Smooth muscle cell (in vitro differentiated cells): ENCODE measurements at regions not wholly inside any gene's neighbourhood (a gene's known extent, or its start where the extent isn't known, plus 50 kb on each side); places are given as distances from the start of the nearest gene placed in this dataset.
"Not testable (repeated sequence)": the region's sequence is repeated elsewhere in the genome, so short reads cannot be mapped to it uniquely, and the experiment has no call there.

Experiments
- DNase-seq: peaks from one replicate; lab custom pipeline; 2025; ENCODE audit not compliant: unreplicated experiment; lab: John Stamatoyannopoulos, UW
- H2AFZ ChIP-seq: fragments of 200-600 bp; sonication (generic); 2 replicates; pipeline ENCODE4 v1.6.0; 2016; ENCODE audit warnings: antibody characterized with exemption, low read depth, mild to moderate bottlenecking
- H3F3A ChIP-seq: fragments of 200-600 bp; sonication (generic); 2 replicates; pipeline ENCODE4 v1.6.0; 2017; ENCODE audit warnings: antibody characterized with exemption, low read depth
- H3K27ac ChIP-seq: fragments of 200-600 bp; sonication (generic); 2 replicates; pipeline ENCODE4 v1.5.1; 2016; ENCODE audit warnings: low read depth, mild to moderate bottlenecking
- H3K27me3 ChIP-seq: fragments of 200-600 bp; sonication (generic); 2 replicates; pipeline ENCODE4 v1.6.1; 2016; ENCODE audit warnings: low read depth, mild to moderate bottlenecking
- H3K36me3 ChIP-seq: fragments of 200-600 bp; sonication (generic); 2 replicates; pipeline ENCODE4 v1.5.1; 2016; ENCODE audit warnings: low read depth
- H3K4me1 ChIP-seq: fragments of 200-600 bp; sonication (generic); 2 replicates; pipeline ENCODE4 v1.5.1; 2016; ENCODE audit warnings: low read depth
- H3K4me2 ChIP-seq: fragments of 200-600 bp; sonication (generic); 2 replicates; pipeline ENCODE4 v1.6.0; 2016; ENCODE audit warnings: mild to moderate bottlenecking
- H3K4me3 ChIP-seq: fragments of 200-600 bp; sonication (generic); 2 replicates; pipeline ENCODE4 v1.5.1; 2016; ENCODE audit warnings: mild to moderate bottlenecking
- H3K79me2 ChIP-seq: fragments of 200-600 bp; sonication (generic); 2 replicates; pipeline ENCODE4 v1.6.0; 2016; ENCODE audit warnings: low read depth, mild to moderate bottlenecking
- H3K9ac ChIP-seq: fragments of 200-600 bp; sonication (generic); 2 replicates; pipeline ENCODE4 v1.6.0; 2016; ENCODE audit warnings: low read depth
- H3K9me3 ChIP-seq: fragments of 200-600 bp; sonication (generic); replicated peaks from 2 replicates; pipeline ENCODE4 v1.5.1; 2016; ENCODE audit warnings: low read depth
- H4K20me1 ChIP-seq: fragments of 200-600 bp; sonication (generic); 2 replicates; pipeline ENCODE4 v1.6.0; 2016; ENCODE audit warnings: low read depth
- WGBS: methylation state at CpG from one replicate; pipeline ENCODE4 v1.1.7; 2016; ENCODE audit warnings: low lambda C conversion rate; 5-methylcytosine and 5-hydroxymethylcytosine counted together
- TF ChIP-seq, protein P1 (sequence below): fragments of 200-600 bp; sonication (generic); IDR thresholded peaks from 2 replicates; pipeline ENCODE4 v1.5.1; 2017; ENCODE audit warnings: borderline replicate concordance, mild to moderate bottlenecking, antibody characterized with exemption; ENCODE audit not compliant: insufficient read depth, poor library complexity, severe bottlenecking

GRCh38 chr6:4725136-4725760 lies 51.0 kb upstream of the CDYL start:
- DNase-seq, H3K36me3 ChIP-seq, H3K4me3 ChIP-seq, H4K20me1 ChIP-seq, H2AFZ ChIP-seq, H3K27ac ChIP-seq, H3K9ac ChIP-seq, H3K4me1 ChIP-seq, H3K79me2 ChIP-seq, H3K4me2 ChIP-seq, H3K27me3 ChIP-seq, H3K9me3 ChIP-seq: not testable (repeated sequence)
- WGBS: 99% methylated on average over 27 of the region's 36 CpGs
- peaks cover 11% of the 10 kb centered on the region for H3F3A ChIP-seq

- not testable (repeated sequence) for DNase-seq, H3K36me3 ChIP-seq, H3K27ac ChIP-seq, H3K79me2 ChIP-seq, H2AFZ ChIP-seq, H3K9ac ChIP-seq, H3K27me3 ChIP-seq, H3K4me1 ChIP-seq, H3K4me2 ChIP-seq, H3K4me3 ChIP-seq, H4K20me1 ChIP-seq, H3K9me3 ChIP-seq
- peaks cover 11% of the 10 kb centered on the region for H3F3A ChIP-seq
- 93% methylated on average over 7 of the region's 7 CpGs for WGBS
Measured at GRCh38 chr6:4724727-4725126, 51.5 kb upstream of the CDYL start.

DNA sequence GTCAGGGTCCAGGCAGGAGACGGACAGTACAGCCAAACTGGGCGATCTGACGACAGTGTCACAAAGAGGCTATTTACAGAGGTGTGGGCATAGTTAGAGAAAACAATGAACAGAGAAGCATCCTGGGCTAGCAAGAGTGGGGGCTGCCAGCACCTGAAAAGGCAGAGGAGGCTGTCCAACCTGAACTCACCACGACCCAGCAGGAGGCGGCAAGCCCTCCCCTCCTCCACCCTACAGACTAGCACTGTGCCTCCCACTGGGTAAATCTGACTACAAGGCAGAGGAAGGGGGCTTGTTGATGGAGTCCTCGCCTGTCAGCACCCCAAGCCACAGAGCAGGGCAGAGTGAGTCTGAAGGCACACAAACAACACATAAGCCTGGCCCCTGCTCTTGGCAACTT lies 52.8 kb upstream of the CDYL start:
- Histone ChIP-seq H3K27me3 (no peaks in the 10 kb centered on the region), H3F3A (peaks cover 6% of the 10 kb centered on the region), H3K4me1 (peaks cover 8% of the 10 kb centered on the region), H2AFZ (no peak overlapping the region), H3K9ac (no peak overlapping the region), H3K79me2 (no peaks in the 10 kb centered on the region), H3K36me3 (no peaks in the 10 kb centered on the region), H3K27ac (no peak overlapping the region), H3K9me3 (no peaks in the 10 kb centered on the region), H3K4me2 (no peak overlapping the region), H4K20me1 (no peaks in the 10 kb centered on the region), H3K4me3 (no peak overlapping the region)
- DNase-seq: no peak
- TF ChIP-seq, protein P1, sequence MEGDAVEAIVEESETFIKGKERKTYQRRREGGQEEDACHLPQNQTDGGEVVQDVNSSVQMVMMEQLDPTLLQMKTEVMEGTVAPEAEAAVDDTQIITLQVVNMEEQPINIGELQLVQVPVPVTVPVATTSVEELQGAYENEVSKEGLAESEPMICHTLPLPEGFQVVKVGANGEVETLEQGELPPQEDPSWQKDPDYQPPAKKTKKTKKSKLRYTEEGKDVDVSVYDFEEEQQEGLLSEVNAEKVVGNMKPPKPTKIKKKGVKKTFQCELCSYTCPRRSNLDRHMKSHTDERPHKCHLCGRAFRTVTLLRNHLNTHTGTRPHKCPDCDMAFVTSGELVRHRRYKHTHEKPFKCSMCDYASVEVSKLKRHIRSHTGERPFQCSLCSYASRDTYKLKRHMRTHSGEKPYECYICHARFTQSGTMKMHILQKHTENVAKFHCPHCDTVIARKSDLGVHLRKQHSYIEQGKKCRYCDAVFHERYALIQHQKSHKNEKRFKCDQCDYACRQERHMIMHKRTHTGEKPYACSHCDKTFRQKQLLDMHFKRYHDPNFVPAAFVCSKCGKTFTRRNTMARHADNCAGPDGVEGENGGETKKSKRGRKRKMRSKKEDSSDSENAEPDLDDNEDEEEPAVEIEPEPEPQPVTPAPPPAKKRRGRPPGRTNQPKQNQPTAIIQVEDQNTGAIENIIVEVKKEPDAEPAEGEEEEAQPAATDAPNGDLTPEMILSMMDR: no peak
- 83% methylated on average over 6 of the region's 6 CpGs for WGBS

DNA sequence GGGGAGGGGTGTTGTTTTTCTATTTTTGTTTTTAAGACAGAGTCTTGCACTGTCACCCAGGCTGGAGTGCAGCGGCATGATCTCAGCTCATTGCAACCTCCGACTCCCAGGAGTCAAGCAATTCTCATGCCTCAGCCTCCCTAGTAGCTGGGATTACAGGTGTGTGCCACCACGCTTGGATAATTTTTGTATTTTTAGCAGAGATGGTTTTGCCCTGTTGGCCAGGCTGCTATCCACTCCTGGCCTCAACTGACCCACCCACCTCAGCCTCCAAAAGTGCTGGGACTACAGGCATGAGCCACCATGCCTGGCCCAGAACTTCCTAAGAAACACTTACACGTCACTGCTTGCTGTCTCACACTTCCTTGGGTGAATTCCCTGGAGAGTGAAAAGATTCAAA lies 54.8 kb upstream of the CDYL start:
- H3K27ac ChIP-seq, DNase-seq, H3K4me1 ChIP-seq, H3K9ac ChIP-seq, H4K20me1 ChIP-seq, H3K9me3 ChIP-seq, H3K79me2 ChIP-seq, H3K27me3 ChIP-seq, H2AFZ ChIP-seq, H3F3A ChIP-seq, H3K4me2 ChIP-seq, H3K4me3 ChIP-seq, H3K36me3 ChIP-seq: not testable (repeated sequence)
- 94% methylated on average over 4 of the region's 4 CpGs for WGBS

GRCh38 chr6:4719491-4719890 lies 56.7 kb upstream of the CDYL start:
- H3K9me3 ChIP-seq: no peaks in the 10 kb centered on the region
- H3K36me3 ChIP-seq: no peaks in the 10 kb centered on the region
- no peak overlapping the region for H3K27ac ChIP-seq
- H3K4me1 ChIP-seq: no peaks in the 10 kb centered on the region
- no peaks in the 10 kb centered on the region for H3F3A ChIP-seq
- WGBS: 10% methylated on average over 1 of the region's 1 CpG
- TF ChIP-seq, protein P1: no peak
- no peak for DNase-seq
- H3K4me3 ChIP-seq: no peak overlapping the region
- no peak overlapping the region for H2AFZ ChIP-seq
- no peaks in the 10 kb centered on the region for H4K20me1 ChIP-seq
- no peak overlapping the region for H3K9ac ChIP-seq
- H3K79me2 ChIP-seq: no peaks in the 10 kb centered on the region
- no peaks in the 10 kb centered on the region for H3K27me3 ChIP-seq
- no peak overlapping the region for H3K4me2 ChIP-seq
